GM18867 (cell line): ENCODE measurements at regions not wholly inside any gene's neighbourhood (a gene's known extent, or its start where the extent isn't known, plus 50 kb on each side); places are given as distances from the start of the nearest gene placed in this dataset.

Source experiments
- ATAC-seq: cut with Tn5 transposase; IDR thresholded peaks from one replicate; pipeline ENCODE4 v1.9.1; 2021; ENCODE audit warnings: mild to moderate bottlenecking, moderate library complexity; ENCODE audit not compliant: unreplicated experiment

DNA sequence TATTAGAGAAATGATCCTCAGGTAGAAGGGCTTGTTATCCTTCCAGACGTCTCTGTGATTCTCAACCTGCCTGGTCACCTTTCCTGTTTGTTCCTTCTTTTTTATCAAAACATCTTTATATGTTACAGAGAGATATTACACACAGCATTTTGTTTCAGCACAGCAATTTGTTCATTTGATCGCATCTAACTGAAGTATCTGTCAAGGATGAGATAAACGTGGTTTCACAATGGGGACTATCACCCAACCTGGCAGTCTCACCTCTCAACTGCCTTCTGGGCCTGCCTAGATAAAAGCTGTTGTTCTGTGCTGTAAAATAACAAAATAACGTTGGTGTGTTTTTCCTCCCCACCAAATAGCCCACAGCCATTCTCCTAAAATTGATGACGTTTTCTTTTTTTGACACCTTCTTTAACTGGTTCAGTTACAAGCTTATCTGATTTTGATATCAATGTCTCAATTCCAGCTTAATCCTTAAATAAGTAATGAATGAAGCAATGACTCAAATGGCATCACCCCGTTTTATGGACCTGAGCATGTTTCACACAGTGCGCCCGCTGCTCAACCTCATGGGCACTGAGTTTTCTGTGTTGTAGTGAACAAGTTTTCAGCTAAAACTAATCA lies 367.9 kb upstream of the RUNX1 start:
- ATAC-seq, result no peak

GRCh38 chr21:35414507-35415139 lies 365.5 kb upstream of the RUNX1 start:
- no peak for ATAC-seq

GRCh38 chr21:35414056-35414455 lies 365.0 kb upstream of the RUNX1 start:
- no peak for ATAC-seq

DNA sequence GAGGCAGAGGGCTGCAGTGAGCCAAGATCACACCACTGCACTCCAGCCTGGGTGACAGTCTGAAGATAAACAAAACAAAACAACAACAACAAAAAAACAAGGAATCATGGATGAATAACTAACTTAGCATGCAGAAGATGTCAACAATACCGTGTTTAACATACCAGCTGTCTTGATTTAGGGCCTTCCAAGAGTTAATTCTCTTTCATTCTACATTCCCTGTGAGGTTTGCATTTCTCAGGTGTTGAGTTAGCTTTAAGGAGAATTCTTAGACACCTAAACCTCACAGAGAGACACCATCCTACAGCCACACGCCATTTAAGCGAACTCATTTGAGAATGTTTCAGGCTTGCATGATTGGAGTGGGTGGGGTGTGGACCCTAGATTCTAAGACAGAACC lies 363.1 kb upstream of the RUNX1 start:
- ATAC-seq, result no peak

- ATAC-seq, result no peak
Measured at GRCh38 chr21:35411434-35411833, 362.3 kb upstream of the RUNX1 start.

GRCh38 chr21:35410656-35411055 lies 361.6 kb upstream of the RUNX1 start:
- no peak for ATAC-seq

DNA sequence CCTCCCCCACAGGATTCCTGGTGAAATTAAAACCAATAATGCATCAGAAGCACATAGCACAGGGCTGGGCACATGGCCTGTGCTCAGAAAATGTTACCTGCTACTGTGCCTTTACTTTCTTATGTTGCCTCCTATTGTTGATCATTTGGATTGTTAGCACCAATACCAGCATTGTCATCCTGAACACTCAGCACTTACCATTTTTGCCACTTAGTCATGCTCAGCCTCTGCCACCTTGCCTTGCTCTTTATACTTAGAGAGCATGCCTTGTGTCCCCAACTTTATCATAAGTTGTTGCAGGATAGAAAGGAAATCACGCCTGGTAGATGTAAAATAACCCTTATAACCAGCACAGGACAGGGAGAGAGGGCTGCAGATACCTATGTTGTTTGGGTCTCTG lies 361.0 kb upstream of the RUNX1 start:
- no peak for ATAC-seq

DNA sequence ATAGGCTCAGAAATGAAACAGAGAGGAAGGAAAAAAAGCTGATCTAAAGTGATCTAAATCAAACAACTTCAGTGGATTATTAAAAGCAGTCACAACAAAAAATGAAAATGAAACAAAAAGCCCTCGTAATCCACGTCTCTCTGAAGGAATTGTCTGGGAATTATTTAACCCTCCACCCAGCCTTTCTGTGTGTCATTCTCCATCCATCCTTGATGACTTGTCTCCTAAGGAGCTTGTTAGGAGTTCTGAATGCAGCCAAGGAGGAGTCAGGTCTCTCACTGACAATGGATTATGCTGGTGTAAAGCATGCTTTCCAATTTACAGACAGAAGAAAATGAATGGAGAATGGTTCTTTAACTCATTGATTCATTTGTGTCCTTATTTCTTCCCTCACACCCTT lies 359.3 kb upstream of the RUNX1 start:
- ATAC-seq, result no peak

DNA sequence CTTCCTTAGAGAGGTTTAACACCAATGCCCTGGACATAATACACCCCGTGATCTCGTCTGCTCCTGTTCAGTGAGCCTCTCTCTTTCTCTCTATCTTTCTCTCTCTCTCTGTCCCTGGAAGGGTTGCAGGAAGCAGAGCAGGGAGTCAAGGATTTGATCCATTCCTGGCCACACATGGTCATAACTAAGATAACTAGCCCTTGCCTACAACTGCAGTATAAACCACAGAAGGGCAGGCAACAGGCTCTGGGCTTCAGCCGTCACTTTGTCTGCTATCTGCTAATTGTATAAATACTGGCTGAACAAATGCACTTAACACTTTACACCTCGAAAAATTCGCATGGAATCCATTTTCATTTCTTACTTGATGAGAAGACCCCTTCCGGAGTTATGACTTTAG lies 357.5 kb upstream of the RUNX1 start:
- no peak for ATAC-seq

DNA sequence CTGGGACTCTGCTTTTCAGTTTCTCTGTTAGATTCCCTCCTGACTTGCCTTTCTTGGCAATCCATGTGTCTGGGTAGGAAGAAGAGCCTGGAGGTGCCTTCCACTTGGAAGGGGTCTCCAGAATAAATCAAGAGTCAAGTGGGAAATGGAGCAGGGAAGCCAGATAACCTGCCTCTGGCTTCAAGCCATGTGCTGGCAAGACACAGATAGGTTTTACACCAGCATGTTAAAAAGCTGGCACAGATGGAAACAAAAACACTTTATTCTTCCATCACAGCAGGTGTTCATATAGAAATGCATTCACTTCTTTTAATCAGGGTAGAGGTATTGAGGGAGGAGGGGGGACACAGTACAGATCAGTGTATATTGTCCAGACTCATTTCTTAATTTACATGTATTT lies 356.9 kb upstream of the RUNX1 start:
- no peak for ATAC-seq

GRCh38 chr21:35404247-35404646 lies 355.1 kb upstream of the RUNX1 start:
- ATAC-seq, result no peak

- no peak for ATAC-seq
Measured at GRCh38 chr21:35402061-35402460, 353.0 kb upstream of the RUNX1 start.

- ATAC-seq, result no peak
Measured at GRCh38 chr21:35401476-35401875, 352.4 kb upstream of the RUNX1 start.

DNA sequence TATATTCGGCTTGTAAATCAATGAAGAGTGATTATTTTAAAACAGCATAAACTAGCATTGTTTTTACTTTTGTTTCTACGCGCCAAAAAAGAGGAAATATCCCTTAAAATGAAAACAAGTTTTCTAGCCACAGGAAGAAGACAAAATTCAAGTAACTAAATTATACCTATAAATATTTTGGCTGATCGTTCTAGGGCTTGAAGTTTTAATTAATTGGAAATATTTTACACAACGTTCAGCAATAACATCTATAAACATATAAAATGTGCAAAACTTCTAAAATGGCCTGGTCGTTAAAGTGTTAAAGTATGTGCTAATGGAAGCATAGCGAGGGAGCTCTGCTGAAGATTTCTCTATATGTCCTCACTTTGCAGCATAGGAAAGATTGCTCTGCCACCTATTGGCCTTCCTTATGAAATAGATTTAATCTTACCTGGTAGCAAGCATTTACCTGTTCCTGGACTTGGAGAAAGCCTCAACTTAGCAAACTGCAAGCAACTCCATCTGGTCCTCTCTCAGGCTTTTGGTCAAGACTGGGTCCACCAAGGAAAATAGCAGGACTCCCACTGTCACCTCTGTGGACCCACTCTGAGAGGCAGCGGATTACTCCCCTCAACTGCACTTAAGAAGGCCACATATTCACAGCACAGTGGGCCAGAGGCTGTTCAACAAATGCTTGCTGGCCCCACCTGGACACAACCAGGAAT lies 351.3 kb upstream of the RUNX1 start:
- ATAC-seq, result peak; percentile 51

- ATAC-seq, result no peak
Measured at GRCh38 chr21:35399706-35400105, 350.6 kb upstream of the RUNX1 start.

DNA sequence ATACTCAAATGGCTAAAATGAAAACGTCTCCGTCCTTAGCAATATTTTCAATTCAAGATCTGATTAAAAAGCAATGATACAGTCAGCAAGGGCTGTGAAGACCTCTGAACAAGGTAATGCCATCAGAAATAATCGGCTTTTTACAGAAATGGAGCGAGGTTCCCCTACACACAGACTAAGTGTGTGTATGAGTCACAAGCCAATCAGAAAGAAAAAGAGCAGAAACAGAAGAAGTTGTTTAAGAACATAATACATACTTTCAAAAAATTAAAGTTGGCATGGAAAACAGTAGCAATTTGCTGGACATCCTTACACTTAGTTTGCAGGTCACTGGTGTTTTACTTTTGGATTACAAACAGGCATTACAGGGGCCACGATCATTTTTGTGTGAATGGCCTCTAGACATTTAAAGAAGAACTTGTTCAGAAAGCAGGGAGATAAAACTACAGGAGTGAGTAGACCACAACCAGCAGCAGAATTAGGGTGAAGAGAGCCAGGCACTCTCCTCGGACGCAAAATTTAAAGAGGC lies 350.0 kb upstream of the RUNX1 start:
- ATAC-seq, result no peak

DNA sequence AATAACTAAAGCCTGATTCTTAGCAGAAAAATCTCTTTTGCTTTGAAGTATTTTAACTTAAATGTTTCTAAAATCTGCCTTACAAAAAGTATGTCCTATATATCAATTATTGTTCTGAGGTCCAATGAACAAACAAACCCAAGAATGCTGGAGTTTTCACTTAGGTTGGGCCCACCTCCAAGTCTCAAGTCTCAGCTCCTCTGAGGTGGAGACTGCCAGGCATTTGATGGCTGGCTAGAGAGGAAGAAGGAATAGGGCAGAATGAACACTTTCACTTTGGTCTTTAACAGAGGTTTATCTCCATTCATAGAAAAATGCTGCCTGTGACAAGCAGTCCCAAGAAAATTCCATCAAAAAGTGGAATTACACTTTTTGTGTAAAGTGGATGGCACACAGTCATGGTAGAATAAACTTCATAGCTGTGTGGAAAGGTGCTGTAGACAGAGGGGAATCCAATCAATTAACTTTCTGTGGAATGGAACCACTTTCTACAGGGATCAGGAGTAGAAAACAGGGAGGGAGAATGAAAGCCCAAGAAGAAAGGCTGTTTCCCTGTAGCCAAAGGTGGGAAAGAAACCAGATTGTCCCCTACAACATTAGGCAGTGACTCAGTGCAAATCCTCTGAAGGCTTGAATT lies 349.4 kb upstream of the RUNX1 start:
- no peak for ATAC-seq

DNA sequence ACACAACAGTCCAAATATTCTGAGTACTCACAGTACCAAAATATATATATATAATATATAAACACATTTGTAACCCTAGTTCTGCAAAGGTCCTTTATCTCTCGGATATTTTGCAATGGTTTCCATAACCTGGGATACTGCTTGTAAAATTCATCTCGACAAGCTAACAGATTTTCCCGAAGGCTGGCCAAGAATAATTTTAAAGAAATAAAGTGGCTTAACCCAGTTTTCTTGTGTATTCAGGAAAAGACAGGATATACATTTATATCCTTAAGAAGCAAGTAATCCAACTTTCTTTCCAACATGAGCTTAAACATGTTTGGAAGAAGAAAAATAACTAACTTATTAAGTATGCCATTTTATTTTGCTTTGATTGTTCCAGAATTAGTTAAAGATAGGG lies 348.7 kb upstream of the RUNX1 start:
- ATAC-seq, result no peak

DNA sequence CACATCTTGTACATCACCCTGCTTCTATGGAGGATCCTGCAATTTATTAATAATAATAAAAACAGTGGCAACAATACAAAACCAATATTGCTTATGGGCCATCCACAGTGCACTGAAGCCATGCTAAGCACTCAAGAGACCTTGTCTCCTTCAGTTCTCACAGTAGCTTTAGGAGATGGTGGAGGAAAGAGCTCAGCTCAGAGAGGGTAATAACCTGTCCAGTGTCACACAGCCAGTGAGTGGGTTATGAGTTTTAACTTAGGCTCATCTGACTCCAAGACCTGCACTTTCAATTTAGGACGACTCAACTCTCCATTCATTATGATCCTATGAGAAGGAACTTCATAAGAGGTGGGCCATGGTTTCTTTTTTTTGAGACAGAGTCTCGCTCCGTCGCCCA lies 347.6 kb upstream of the RUNX1 start:
- ATAC-seq, result no peak

DNA sequence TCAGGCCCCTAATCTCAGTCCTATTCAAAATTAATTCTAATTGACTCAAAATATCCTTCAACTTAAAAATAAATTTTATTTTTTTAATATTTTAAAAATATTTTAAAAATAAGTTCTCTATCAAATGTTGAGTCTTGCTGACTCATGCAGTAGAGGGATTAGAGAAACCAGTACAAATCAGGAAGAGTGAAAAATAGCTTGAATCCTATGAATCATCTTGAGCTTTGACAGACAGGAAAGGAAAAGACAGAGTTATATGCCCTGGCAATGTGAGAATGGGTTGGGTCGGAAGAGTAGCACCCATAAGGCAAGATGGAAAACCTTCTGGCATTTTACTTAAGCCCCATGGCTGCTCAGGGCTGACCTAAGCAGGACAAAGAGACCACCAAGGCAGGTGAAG lies 346.6 kb upstream of the RUNX1 start:
- no peak for ATAC-seq

DNA sequence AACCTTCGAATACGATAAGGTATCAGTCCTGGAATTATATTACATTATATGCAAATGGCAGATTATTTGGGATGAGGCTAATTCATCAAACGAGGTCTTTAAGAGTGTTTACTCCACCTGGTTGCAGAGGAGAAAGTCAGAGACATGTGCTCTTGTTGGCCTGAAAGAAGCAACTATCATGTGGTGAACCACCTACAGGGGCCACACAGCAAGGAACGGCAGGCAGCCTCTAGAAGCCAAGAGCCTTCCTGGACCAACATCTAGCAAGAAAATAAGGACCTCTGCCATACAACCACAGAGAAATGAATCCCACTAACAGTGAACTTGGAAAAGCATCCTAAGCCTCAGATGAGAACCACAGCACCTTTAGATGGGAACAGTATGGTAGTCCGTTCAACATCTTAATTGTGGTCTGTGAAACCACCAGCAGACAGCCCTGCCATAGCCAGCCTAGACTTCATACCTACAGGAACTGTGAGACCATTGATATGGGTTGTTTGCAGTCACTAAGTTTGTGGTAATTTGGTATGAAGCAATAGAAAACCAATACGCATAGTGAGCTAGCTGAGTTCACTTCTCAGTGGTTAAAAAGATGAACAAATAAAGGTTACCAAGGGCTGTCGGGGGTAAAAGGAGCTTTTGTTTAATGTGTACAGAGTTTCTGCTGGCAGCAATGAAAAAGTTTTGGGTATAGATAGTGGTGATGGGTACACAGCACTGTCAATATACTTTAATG lies 345.7 kb upstream of the RUNX1 start:
- no peak for ATAC-seq
